GM08714 (cell line): ENCODE measurements at regions not wholly inside any gene's neighbourhood (a gene's known extent, or its start where the extent isn't known, plus 50 kb on each side); places are given as distances from the start of the nearest gene placed in this dataset.

Source experiments
- H3K4me3 ChIP-seq: fragments of 200-500 bp; sonication (Bioruptor generic); 2 replicates; pipeline ENCODE4 v1.5.1; 2014; ENCODE audit warnings: mild to moderate bottlenecking, low read length, inconsistent platforms
- ZNF274 ChIP-seq: IDR thresholded peaks from 2 replicates; pipeline ENCODE4 v1.6.1; 2012; ENCODE audit warnings: mild to moderate bottlenecking, low read depth, low read length

GRCh38 chr14:97385727-97386126 lies 588.5 kb downstream of the VRK1 start:
- H3K4me3 ChIP-seq: no peak overlapping the region
- TF ChIP-seq ZNF274: no peak

DNA sequence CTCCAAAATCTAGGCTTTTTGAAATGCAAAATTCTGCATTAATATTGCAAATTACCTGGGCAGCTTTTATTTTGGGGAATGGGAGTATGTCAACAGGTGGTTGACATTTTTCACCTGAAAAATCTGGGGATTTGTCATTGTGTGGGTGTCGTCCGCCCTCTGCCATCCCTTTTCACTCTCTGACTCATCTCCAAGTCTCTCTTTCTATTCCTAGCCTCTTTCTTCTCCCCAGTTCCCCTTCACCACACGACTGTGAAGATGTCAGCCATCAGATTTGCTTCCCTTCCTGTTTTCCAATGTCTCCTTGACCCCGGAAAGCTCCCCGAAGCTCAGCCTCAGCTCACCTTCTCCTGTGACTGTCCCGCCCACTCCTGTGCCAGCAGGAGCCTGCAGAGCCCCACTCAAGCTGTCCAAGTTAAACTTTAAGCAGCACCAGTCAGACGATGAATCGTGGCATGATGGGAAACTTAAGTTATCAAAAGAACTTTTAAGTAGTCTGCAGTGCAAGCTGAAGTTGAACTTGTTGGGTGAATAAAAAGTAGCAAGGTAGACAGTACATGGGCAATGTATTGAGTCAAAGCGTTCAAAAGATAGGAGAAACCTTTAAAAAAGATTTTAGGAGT lies 590.2 kb downstream of the VRK1 start:
- no peak overlapping the region for H3K4me3 ChIP-seq
- no peak for TF ChIP-seq ZNF274

DNA sequence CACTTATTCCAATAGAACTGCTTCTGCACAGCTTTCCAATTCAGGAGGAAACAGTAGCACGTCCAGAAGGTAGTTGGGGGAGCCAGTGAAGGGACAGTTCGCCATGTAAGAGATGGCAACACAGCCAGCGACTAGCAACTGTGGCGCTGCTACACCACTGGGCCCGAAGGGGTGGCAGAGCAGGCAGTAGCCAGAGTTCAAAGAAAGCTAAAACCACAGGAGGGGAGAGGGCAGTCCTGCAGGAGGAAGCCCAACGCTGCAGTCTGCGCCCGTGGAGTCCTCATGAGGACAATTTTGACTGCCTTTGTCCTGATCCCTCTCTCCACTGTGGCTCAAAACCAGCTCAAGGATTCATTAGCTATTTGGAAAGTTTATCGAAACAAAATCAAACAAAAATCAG lies 591.2 kb downstream of the VRK1 start:
- no peak for TF ChIP-seq ZNF274
- H3K4me3 ChIP-seq: no peak overlapping the region

DNA sequence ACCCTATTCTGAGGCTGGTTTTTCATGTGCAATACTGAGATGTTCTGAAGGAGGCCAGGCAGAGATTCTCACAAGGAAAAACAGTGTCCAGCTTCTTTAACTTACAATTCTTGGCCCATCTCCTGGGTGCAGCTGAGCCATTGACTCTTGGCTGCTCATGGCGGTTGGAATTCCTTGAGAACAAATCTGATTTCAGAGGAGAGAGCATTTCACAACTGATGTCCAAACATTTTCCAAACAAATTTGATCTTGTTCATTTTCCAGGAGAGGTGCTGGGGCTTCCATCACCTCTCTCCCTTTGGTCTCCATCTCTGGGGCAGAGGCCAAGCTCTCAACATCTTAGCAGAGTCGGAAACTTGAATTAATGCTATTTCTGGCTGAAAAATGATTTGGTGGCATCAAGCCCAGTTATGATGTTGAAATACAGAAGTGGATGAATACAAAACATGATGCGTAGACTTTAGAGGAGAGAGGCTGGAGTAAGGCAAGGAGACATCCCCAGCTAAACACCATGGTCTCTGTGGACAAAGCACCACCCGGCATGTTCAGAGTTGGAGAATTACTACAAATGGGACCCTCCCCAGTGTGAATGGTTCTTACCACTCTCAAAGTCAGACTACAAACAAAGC lies 593.0 kb downstream of the VRK1 start:
- no peak for TF ChIP-seq ZNF274
- no peak overlapping the region for H3K4me3 ChIP-seq

- H3K4me3 ChIP-seq: no peak overlapping the region
- no peak for TF ChIP-seq ZNF274
Measured at GRCh38 chr14:97393244-97393643, 596.1 kb downstream of the VRK1 start.

GRCh38 chr14:97395068-97395467 lies 597.9 kb downstream of the VRK1 start:
- no peak for TF ChIP-seq ZNF274
- no peak overlapping the region for H3K4me3 ChIP-seq

- no peak overlapping the region for H3K4me3 ChIP-seq
- TF ChIP-seq ZNF274: no peak
Measured at GRCh38 chr14:97401714-97402113, 604.5 kb downstream of the VRK1 start.

DNA sequence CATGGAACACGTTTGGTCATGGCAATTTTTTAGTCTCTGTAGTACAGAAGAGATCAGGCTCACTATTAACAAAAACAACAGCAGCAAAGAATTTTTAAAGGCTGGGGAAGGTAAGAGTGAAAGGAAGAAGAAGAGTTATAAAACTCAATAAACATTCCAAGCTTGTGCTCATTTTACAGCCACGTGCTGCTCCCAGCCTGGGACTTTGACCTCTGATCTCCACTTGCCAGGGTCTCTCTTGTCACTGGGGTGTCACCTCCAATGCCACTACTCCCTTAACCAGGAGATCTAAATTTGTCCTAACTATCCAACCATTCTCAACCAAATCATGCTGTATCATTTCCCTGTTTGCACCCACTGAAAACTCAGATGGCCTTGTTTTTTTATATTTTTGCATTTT lies 605.1 kb downstream of the VRK1 start:
- H3K4me3 ChIP-seq: no peak overlapping the region
- no peak for TF ChIP-seq ZNF274

GRCh38 chr14:97407701-97408407 lies 610.7 kb downstream of the VRK1 start:
- no peak for TF ChIP-seq ZNF274

DNA sequence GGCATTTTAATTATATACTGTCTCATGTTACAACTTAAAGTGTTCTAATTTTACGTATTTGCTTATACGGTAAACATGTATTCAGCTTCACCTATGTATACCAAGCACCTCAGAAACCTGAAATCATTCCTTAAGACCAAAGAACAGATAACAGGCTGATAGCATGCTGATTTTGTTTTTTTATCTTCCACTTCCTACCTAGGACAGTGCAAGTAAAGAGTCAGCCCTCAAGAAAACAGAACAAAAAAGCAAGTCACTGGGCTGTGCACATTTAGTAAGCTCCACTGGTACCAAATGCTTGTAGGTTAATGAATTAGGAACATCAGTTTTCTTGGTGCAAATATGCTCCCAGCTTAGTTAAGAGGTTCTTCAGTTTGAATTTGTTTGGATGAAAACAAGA lies 611.3 kb downstream of the VRK1 start:
- no peak for TF ChIP-seq ZNF274
- H3K4me3 ChIP-seq: no peak overlapping the region

More at GRCh38 chr14:97407701-97408407, 610.7 kb downstream of the VRK1 start:
- no peak overlapping the region for H3K4me3 ChIP-seq

GRCh38 chr14:97408937-97409815 lies 612.0 kb downstream of the VRK1 start:
- no peak overlapping the region for H3K4me3 ChIP-seq
- no peak for TF ChIP-seq ZNF274

GRCh38 chr14:97410667-97411620 lies 613.8 kb downstream of the VRK1 start:
- no peak for TF ChIP-seq ZNF274
- no peak overlapping the region for H3K4me3 ChIP-seq

DNA sequence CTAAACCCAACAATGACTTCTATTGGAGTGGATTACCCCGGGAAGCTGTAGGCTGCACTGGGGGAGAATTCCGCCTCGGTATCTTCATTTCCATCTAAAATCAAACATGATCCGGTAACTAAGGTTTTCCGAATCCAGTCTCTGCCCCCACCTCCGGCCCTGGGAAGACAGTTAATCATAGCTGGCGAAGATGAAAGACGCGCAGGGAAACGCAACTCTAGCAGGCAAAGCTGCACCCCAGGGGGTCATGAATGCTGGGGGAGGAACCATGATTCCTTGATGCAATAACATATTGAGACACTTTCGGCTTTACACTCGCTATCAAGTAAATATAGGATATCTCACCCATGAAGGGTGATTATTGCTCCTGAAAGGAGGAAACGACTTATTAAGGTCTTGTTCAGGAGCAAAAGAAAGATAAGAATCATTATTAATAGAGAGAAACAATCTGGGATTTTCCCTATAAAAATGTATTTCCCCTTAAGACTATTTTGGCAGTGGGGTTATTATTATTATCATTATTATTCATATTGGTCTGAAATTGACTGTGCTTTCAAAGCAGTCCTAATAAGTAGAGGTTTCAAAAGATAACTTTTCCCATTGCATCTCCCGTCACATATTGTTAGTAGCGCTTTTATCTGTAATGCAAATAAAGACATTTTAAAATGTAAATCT lies 614.9 kb downstream of the VRK1 start:
- no peak for TF ChIP-seq ZNF274
- no peak overlapping the region for H3K4me3 ChIP-seq
